Activated naive CD8-positive, alpha-beta T cell treated with anti-CD3 and anti-CD28 coated beads, Interleukin-2, amount 10 ng/mL, durations not matched to agents 7 days and 5 days (primary cell): ENCODE measurements at regions not wholly inside any gene's neighbourhood (a gene's known extent, or its start where the extent isn't known, plus 50 kb on each side); places are given as distances from the start of the nearest gene placed in this dataset.

Experiments used
- ATAC-seq: fragments of 150-1000 bp; cut with Tn5 transposase; one replicate; pipeline ENCODE4 v1.10.0; 2021; ENCODE audit warnings: low read depth, moderate library complexity
- POLR2A ChIA-PET: fragments of 350-600 bp; sonication (Branson Sonifier 250); formaldehyde crosslinking; loops from one replicate; lab custom pipeline; 2021; ENCODE audit warnings: antibody characterized with exemption; lab: Charles Lee
- DNase-seq: peaks from one replicate; pipeline ENCODE4 v3.0.0; 2021
- H3K27ac Mint-ChIP-seq: one replicate; pipeline ENCODE4 v1.8.0; 2022; ENCODE audit warnings: mild to moderate bottlenecking, mixed read lengths
- H3K27me3 Mint-ChIP-seq: one replicate; pipeline ENCODE4 v1.8.0; 2022; ENCODE audit warnings: mild to moderate bottlenecking, moderate library complexity, mixed read lengths
- H3K36me3 Mint-ChIP-seq: one replicate; pipeline ENCODE4 v1.8.0; 2021; ENCODE audit warnings: mild to moderate bottlenecking, mixed read lengths
- H3K4me1 Mint-ChIP-seq: one replicate; pipeline ENCODE4 v1.8.0; 2021; ENCODE audit warnings: mixed read lengths
- H3K4me3 Mint-ChIP-seq: one replicate; pipeline ENCODE4 v1.8.0; 2022; ENCODE audit warnings: mild to moderate bottlenecking, moderate library complexity, mixed read lengths
- H3K9me3 Mint-ChIP-seq: one replicate; pipeline ENCODE4 v1.8.0; 2021; ENCODE audit warnings: mixed read lengths

GRCh38 chr3:46124216-46125177 is 83.6 kb downstream of the CCR1 start:
- Mint-ChIP-seq H3K4me3 (no peak overlapping the region), H3K36me3 (peaks cover 44% of the 10 kb centered on the region), H3K9me3 (peaks cover 20% of the 10 kb centered on the region), H3K27ac (no peak overlapping the region), H3K27me3 (peaks cover 9% of the 10 kb centered on the region), H3K4me1 (peaks cover 36% of the 10 kb centered on the region)
- POLR2A ChIA-PET: interaction anchor here (1.0 kb wide), 1 partner anchor 81 kb away, joined by 4 read pairs; no protein-coding TSS in a partner anchor
- DNase-seq (no peak), ATAC-seq (no peak)

- ATAC-seq: no peak
- Mint-ChIP-seq H3K4me3 (no peak overlapping the region), H3K27me3 (peaks cover 9% of the 10 kb centered on the region), H3K27ac (no peak overlapping the region), H3K9me3 (peaks cover 20% of the 10 kb centered on the region), H3K36me3 (peaks cover 45% of the 10 kb centered on the region), H3K4me1 (peaks cover 30% of the 10 kb centered on the region)
- POLR2A ChIA-PET: no interaction called here
- no peak for DNase-seq
These were observed 84.5 kb downstream of the CCR1 start for GRCh38 chr3:46123646-46124045.

GRCh38 chr3:46122091-46122490 is 86.0 kb downstream of the CCR1 start:
- H3K4me3 Mint-ChIP-seq: no peak overlapping the region
- H3K27ac Mint-ChIP-seq: no peak overlapping the region
- peaks cover 22% of the 10 kb centered on the region for H3K9me3 Mint-ChIP-seq
- POLR2A ChIA-PET: no interaction called here
- H3K4me1 Mint-ChIP-seq: peaks cover 19% of the 10 kb centered on the region
- no peak for ATAC-seq
- no peak for DNase-seq
- H3K27me3 Mint-ChIP-seq: peaks cover 9% of the 10 kb centered on the region
- H3K36me3 Mint-ChIP-seq: peaks cover 44% of the 10 kb centered on the region

GRCh38 chr3:46120983-46121382 is 87.1 kb downstream of the CCR1 start:
- no peak overlapping the region for H3K27ac Mint-ChIP-seq
- peaks cover 5% of the 10 kb centered on the region for H3K27me3 Mint-ChIP-seq

GRCh38 chr3:46119709-46120498 is 88.2 kb downstream of the CCR1 start:
- POLR2A ChIA-PET: no interaction called here
- Mint-ChIP-seq H3K27ac (no peak overlapping the region), H3K4me3 (no peak overlapping the region), H3K27me3 (no peaks in the 10 kb centered on the region), H3K9me3 (peaks cover 18% of the 10 kb centered on the region), H3K4me1 (peaks cover 22% of the 10 kb centered on the region), H3K36me3 (peaks cover 45% of the 10 kb centered on the region)
- DNase-seq (no peak), ATAC-seq (no peak)

More at GRCh38 chr3:46120983-46121382, 87.1 kb downstream of the CCR1 start:
- no peak for DNase-seq
- Mint-ChIP-seq H3K4me1 (peaks cover 18% of the 10 kb centered on the region), H3K4me3 (no peak overlapping the region), H3K36me3 (peaks cover 42% of the 10 kb centered on the region), H3K9me3 (peaks cover 15% of the 10 kb centered on the region)
- no peak for ATAC-seq
- POLR2A ChIA-PET: no interaction called here

- POLR2A ChIA-PET: no interaction called here
These were observed 88.9 kb downstream of the CCR1 start for GRCh38 chr3:46119253-46119652.

GRCh38 chr3:46116996-46117395 is 89.7 kb upstream of the XCR1 start:
- POLR2A ChIA-PET: no interaction called here
- DNase-seq (no peak), ATAC-seq (no peak)

More at GRCh38 chr3:46119253-46119652, 88.9 kb downstream of the CCR1 start:
- peaks cover 14% of the 10 kb centered on the region for H3K9me3 Mint-ChIP-seq
- peaks cover 47% of the 10 kb centered on the region for H3K36me3 Mint-ChIP-seq
- peaks cover 24% of the 10 kb centered on the region for H3K4me1 Mint-ChIP-seq
- H3K4me3 Mint-ChIP-seq: no peak overlapping the region
- H3K27ac Mint-ChIP-seq: no peak overlapping the region
- no peak for DNase-seq
- H3K27me3 Mint-ChIP-seq: no peaks in the 10 kb centered on the region
- ATAC-seq: no peak

GRCh38 chr3:46114323-46114988 is 87.2 kb upstream of the XCR1 start:
- Mint-ChIP-seq H3K27ac (peak overlapping the region; percentile 31), H3K36me3 (peaks cover 50% of the 10 kb centered on the region)

More at GRCh38 chr3:46116996-46117395, 89.7 kb upstream of the XCR1 start:
- no peaks in the 10 kb centered on the region for H3K27me3 Mint-ChIP-seq
- peaks cover 62% of the 10 kb centered on the region for H3K36me3 Mint-ChIP-seq
- H3K4me3 Mint-ChIP-seq: no peak overlapping the region
- H3K27ac Mint-ChIP-seq: no peak overlapping the region
- peaks cover 35% of the 10 kb centered on the region for H3K4me1 Mint-ChIP-seq
- peaks cover 22% of the 10 kb centered on the region for H3K9me3 Mint-ChIP-seq

GRCh38 chr3:46113608-46114007 is 86.3 kb upstream of the XCR1 start:
- POLR2A ChIA-PET: interaction anchor here (0.6 to 1.7 kb wide), 8 partner anchors 10 to 100 kb away, joined by 3 to 5 read pairs (median 4); partner anchors contain the start of gene CCR1
- H3K9me3 Mint-ChIP-seq: peaks cover 15% of the 10 kb centered on the region
- H3K27me3 Mint-ChIP-seq: no peaks in the 10 kb centered on the region
- peak overlapping the region; percentile 57 for H3K4me3 Mint-ChIP-seq
- peaks cover 47% of the 10 kb centered on the region for H3K36me3 Mint-ChIP-seq
- H3K4me1 Mint-ChIP-seq: peaks cover 54% of the 10 kb centered on the region
- no peak for ATAC-seq
- peak overlapping the region; percentile 89 for H3K27ac Mint-ChIP-seq
- DNase-seq: no peak

More at GRCh38 chr3:46114323-46114988, 87.2 kb upstream of the XCR1 start:
- H3K4me3 Mint-ChIP-seq: no peak overlapping the region
- peaks cover 15% of the 10 kb centered on the region for H3K9me3 Mint-ChIP-seq
- DNase-seq: no peak
- POLR2A ChIA-PET: interaction anchor here (1.0 to 1.7 kb wide), 3 partner anchors 11 to 17 kb away, joined by 3 to 5 read pairs (median 3); no protein-coding TSS in a partner anchor
- no peaks in the 10 kb centered on the region for H3K27me3 Mint-ChIP-seq
- H3K4me1 Mint-ChIP-seq: peaks cover 48% of the 10 kb centered on the region
- no peak for ATAC-seq

GRCh38 chr3:46112984-46113383 is 85.7 kb upstream of the XCR1 start:
- DNase-seq: no peak
- H3K27me3 Mint-ChIP-seq: no peaks in the 10 kb centered on the region
- no peak for ATAC-seq
- H3K27ac Mint-ChIP-seq: peak overlapping the region; percentile 93
- H3K4me3 Mint-ChIP-seq: no peak overlapping the region
- H3K9me3 Mint-ChIP-seq: peaks cover 14% of the 10 kb centered on the region
- POLR2A ChIA-PET: interaction anchor here (1.0 to 1.7 kb wide), 6 partner anchors 9 to 100 kb away, joined by 3 to 5 read pairs (median 4); partner anchors contain the start of gene CCR1
- peaks cover 59% of the 10 kb centered on the region for H3K4me1 Mint-ChIP-seq
- H3K36me3 Mint-ChIP-seq: peaks cover 46% of the 10 kb centered on the region

- ATAC-seq (no peak), DNase-seq (no peak)
- peaks cover 64% of the 10 kb centered on the region for H3K4me1 Mint-ChIP-seq
- POLR2A ChIA-PET: interaction anchor here (1.0 to 1.7 kb wide), 4 partner anchors 13 to 101 kb away, joined by 3 to 5 read pairs (median 4); no protein-coding TSS in a partner anchor
- H3K27me3 Mint-ChIP-seq: no peaks in the 10 kb centered on the region
- peaks cover 43% of the 10 kb centered on the region for H3K36me3 Mint-ChIP-seq
- H3K9me3 Mint-ChIP-seq: peaks cover 10% of the 10 kb centered on the region
- peak overlapping the region; percentile 12 for H3K4me3 Mint-ChIP-seq
- peak overlapping the region; percentile 93 for H3K27ac Mint-ChIP-seq
These were observed 85.0 kb upstream of the XCR1 start for GRCh38 chr3:46112296-46112695.

- DNase-seq (no peak), ATAC-seq (peak; percentile 81)
- POLR2A ChIA-PET: interaction anchor here (0.6 to 1.2 kb wide), 5 partner anchors 19 to 173 kb away, joined by 3 to 4 read pairs (median 4); partner anchors contain the start of gene CCR1
- H3K27me3 Mint-ChIP-seq: no peaks in the 10 kb centered on the region
- H3K27ac Mint-ChIP-seq: peak overlapping the region; percentile 93
- H3K4me1 Mint-ChIP-seq: peaks cover 75% of the 10 kb centered on the region
- peaks cover 10% of the 10 kb centered on the region for H3K9me3 Mint-ChIP-seq
- peaks cover 35% of the 10 kb centered on the region for H3K36me3 Mint-ChIP-seq
- H3K4me3 Mint-ChIP-seq: peak overlapping the region; percentile 71
These were observed 83.6 kb upstream of the XCR1 start for GRCh38 chr3:46110701-46111493.
